HUES6 (cell line): ENCODE measurements at regions not wholly inside any gene's neighbourhood (a gene's known extent, or its start where the extent isn't known, plus 50 kb on each side); places are given as distances from the start of the nearest gene placed in this dataset.
A peak's percentile ranks its signal among the peaks of the same experiment; 100 is the strongest.

Source experiments
- H3K27ac ChIP-seq: 2 replicates; pipeline ENCODE4 v1.7.0; 2013; ENCODE audit warnings: low read depth, mild to moderate bottlenecking, low read length, inconsistent platforms
- H3K27me3 ChIP-seq: 2 replicates; pipeline ENCODE4 v1.6.1; 2013; ENCODE audit warnings: low read length; ENCODE audit not compliant: control insufficient read depth, insufficient read depth
- H3K36me3 ChIP-seq: 2 replicates; pipeline ENCODE4 v1.6.1; 2013; ENCODE audit warnings: low read length; ENCODE audit not compliant: control insufficient read depth, insufficient read depth
- H3K4me1 ChIP-seq: 2 replicates; pipeline ENCODE4 v1.6.1; 2013; ENCODE audit warnings: low read length; ENCODE audit not compliant: control insufficient read depth, insufficient read depth
- H3K4me3 ChIP-seq: 2 replicates; pipeline ENCODE4 v1.5.1; 2013; ENCODE audit warnings: low read depth, low read length
- H3K9ac ChIP-seq: one replicate; pipeline ENCODE4 v1.6.1; 2013; ENCODE audit warnings: mild to moderate bottlenecking, low read length
- H3K9me3 ChIP-seq: 2 replicates; pipeline ENCODE4 v1.6.1; 2013; ENCODE audit warnings: low read depth, low read length; ENCODE audit not compliant: control insufficient read depth, insufficient read depth

DNA sequence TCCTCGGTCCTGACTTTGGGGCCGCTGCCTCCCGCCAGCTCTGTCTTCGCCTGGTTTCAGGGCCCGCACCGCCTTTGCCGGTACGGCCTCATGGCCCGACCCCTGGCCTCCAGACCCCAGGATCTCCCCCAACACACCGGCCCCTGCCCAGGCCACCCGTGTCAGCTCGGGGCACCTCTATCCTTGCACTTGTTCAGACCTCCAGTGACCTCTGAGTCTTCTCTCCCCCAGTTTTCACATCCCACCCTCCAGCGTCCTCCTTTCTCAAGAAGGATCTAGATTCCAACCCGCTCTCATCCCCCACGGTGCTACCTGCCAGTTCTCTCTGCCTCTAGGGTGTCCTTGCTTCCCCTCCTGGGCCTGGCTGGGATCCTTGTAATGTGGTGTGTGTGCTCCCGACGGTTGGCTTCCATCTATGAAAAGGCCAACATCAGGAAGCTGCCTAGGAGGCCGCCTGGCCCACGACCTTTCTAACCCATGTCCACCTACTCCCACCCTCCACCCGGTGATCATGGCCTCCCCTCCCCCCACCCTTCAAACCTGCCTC is 61.1 kb downstream of the SPATA31C2 start:
- Histone ChIP-seq H3K4me3 (peak overlapping the region; percentile 78), H3K9ac (peak overlapping the region; percentile 57), H3K27ac (no peak overlapping the region)

DNA sequence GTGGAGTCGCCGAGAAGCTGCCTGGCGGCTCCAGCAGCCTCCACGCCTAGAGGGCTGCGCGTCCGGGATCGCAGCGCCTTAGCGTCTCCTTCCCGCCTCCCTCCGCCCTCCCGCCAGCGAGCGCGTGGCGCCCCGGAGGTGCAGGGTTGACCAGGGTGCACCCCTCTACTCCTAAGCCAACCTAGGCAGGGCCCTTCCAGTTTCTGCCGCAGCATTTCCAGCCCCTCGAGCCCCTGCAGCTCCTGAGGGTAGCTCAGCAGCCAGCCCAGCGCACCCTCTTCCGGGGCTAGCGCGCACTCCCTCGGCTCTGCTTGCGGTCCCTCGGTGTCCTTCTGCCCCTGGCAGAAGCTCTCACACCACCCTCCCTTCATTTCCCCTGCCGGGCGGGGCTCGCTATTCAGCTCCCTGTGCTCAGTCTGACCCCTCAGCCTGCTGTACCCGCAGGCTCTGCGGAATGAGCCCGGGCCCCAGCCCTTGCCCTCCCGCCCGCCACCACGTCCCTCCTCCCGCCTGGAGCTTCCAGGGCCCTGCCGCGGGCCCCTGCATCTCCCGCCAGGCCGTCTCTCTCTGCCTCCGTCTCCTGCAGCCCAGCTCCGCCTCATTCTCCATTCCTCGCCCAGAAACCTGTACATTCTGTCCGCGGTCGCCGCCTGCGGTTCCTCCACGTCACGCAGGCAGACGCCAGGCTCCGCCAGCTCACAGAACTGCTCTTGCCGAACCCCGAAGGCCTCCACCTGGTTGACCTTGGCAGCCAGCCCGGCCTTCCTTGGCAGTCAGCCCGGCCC is 61.8 kb downstream of the SPATA31C2 start:
- no peak overlapping the region for H3K27ac ChIP-seq

More for the DNA sequence above, 61.1 kb downstream of the SPATA31C2 start:
- Histone ChIP-seq H3K36me3 (no peaks in the 10 kb centered on the region), H3K4me1 (peaks cover 14% of the 10 kb centered on the region; the same call in 1 of the 2 replicates), H3K27me3 (peaks cover 31% of the 10 kb centered on the region), H3K9me3 (no peaks in the 10 kb centered on the region)

DNA sequence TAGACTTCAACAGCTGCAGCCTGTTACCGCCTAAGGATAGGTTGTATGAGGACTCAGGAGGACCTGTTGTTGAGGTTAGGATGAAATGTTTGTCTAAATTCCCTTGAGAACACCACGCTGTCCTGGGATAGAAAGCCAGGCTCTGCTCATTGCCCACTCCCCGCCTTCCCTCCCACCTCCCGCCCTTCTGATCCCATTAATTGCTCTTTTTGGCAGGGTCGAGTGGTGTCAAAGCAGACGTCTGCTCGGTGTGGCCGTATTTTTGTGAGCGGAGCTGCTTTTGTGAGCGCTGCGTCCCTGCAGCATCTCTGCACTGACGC is 62.3 kb downstream of the SPATA31C2 start:
- Histone ChIP-seq H3K4me1 (peaks cover 14% of the 10 kb centered on the region; the same call in 1 of the 2 replicates), H3K9ac (peak overlapping the region; percentile 49), H3K9me3 (no peaks in the 10 kb centered on the region), H3K27me3 (peaks cover 31% of the 10 kb centered on the region), H3K27ac (no peak overlapping the region), H3K36me3 (no peaks in the 10 kb centered on the region), H3K4me3 (peak overlapping the region; percentile 78)

More for the DNA sequence above, 61.8 kb downstream of the SPATA31C2 start:
- Histone ChIP-seq H3K36me3 (no peaks in the 10 kb centered on the region), H3K9ac (peak overlapping the region; percentile 57), H3K9me3 (no peaks in the 10 kb centered on the region), H3K4me3 (peak overlapping the region; percentile 78), H3K4me1 (peaks cover 14% of the 10 kb centered on the region; the same call in 1 of the 2 replicates), H3K27me3 (peaks cover 31% of the 10 kb centered on the region)

DNA sequence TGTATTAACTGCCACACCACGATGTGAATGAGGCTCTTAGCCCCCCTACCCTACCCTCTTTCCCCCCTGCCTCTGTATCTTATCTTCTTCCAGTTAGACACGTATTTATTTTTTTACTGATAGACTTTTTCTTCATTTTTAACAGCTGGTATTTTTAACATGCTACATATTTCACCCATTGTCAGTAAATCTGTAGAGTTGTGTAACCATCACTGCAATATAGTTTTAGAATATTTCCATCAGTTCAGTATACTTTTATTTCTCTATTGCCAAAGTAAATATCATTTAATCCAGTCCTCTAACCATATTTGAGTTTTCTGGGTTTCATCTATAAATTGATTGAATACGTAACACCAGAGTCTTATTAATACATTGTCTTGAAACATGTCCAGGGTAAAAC is 62.8 kb downstream of the SPATA31C2 start:
- Histone ChIP-seq H3K27me3 (peaks cover 31% of the 10 kb centered on the region), H3K4me1 (peaks cover 14% of the 10 kb centered on the region), H3K27ac (no peak overlapping the region), H3K4me3 (peak overlapping the region; percentile 78; the same call in 1 of the 2 replicates), H3K9ac (no peak overlapping the region), H3K9me3 (no peaks in the 10 kb centered on the region), H3K36me3 (no peaks in the 10 kb centered on the region)

DNA sequence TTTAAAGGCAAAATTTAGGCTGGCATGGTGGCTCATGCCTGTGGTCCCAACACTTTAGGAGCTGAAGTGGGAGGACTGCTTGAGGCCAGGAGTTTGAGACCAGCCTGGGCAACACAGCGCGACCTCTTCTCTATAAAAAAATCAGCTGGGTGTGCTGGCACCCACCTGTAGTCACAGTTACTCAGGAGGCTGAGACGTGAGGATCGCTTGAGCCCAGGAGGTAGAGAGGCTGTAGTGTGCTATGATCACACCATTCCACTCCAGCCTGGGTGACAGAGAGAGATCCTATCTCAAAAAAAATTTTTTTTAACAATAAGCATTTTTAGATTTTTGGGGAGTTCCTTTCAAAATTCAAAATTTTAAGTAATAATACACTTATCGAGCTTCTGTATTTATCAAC is 63.3 kb downstream of the SPATA31C2 start:
- peaks cover 31% of the 10 kb centered on the region for H3K27me3 ChIP-seq
- H3K4me1 ChIP-seq: peaks cover 19% of the 10 kb centered on the region
- H3K9me3 ChIP-seq: no peaks in the 10 kb centered on the region
- no peak overlapping the region for H3K9ac ChIP-seq
- no peak overlapping the region for H3K4me3 ChIP-seq
- no peak overlapping the region for H3K27ac ChIP-seq
- H3K36me3 ChIP-seq: no peaks in the 10 kb centered on the region

DNA sequence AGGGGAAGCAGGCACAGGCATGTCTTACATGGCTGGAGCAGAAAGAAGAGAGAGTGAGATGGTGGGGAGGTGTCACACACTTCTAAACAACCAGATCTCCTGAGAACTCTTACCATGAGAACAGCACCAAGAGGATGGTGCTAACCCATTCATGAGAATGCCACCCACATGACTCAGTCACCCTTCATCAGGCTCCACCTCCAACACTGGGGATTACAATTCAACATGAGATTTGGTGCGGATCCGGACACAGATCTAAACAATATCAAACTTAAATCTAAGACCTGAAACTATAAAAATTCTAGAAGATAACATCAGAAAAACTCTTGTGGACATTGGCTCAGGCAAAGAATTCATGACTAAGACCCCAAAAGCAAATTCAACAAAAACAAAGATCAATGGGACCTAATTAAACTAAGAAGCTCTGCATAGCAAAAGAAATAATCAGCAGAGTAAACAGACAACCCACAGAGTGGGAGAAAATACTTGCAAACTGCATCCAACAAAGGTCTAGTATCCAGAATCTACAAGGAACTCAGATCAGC is 65.4 kb downstream of the SPATA31C2 start:
- Histone ChIP-seq H3K9ac (no peak overlapping the region), H3K9me3 (no peaks in the 10 kb centered on the region), H3K27me3 (peaks cover 28% of the 10 kb centered on the region), H3K4me1 (peaks cover 28% of the 10 kb centered on the region), H3K36me3 (no peaks in the 10 kb centered on the region), H3K27ac (no peak overlapping the region), H3K4me3 (no peak overlapping the region)

DNA sequence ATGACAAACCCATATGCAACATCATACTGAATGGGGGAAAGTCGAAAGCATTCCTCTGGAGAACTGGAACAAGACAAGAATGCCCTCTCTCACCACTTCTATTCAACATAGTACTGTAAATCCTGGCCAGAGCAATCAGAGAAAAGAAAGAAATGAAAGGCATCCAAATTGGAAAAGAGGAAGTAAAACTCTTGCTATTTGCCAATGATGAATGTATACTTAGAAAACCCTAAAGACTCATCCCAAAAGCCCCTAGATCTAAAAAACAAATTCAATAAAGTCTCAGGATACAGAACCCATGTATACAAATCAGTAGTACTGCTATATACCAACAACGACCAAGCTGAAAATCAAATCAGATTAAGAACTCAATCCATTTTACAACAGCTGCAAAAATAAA is 66.9 kb downstream of the SPATA31C2 start:
- Histone ChIP-seq H3K27ac (no peak overlapping the region), H3K4me1 (peaks cover 17% of the 10 kb centered on the region), H3K36me3 (no peaks in the 10 kb centered on the region), H3K4me3 (no peak overlapping the region), H3K27me3 (peaks cover 18% of the 10 kb centered on the region), H3K9ac (no peak overlapping the region), H3K9me3 (no peaks in the 10 kb centered on the region)

DNA sequence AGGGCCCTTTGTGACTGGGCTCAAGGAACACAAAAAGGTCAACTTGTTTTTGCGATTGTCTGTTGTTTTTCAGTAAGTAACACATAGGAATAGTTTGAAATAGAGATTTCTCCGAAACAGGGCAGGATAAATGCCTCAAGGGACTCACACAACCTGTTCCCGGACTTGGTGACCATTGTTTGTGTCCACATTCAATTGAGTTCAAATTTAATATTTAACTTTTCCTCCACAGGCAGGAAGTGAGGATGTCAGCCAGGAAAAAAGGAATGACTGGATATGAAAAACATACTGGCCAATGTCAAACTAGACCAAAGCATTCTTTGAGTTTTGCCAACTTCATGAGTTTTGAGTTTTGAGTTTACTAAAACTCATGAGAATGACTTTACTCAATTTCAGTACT is 72.7 kb downstream of the SPATA31C2 start:
- H3K36me3 ChIP-seq: no peaks in the 10 kb centered on the region
- peaks cover 2% of the 10 kb centered on the region; the same call in 1 of the 2 replicates for H3K9me3 ChIP-seq
- no peaks in the 10 kb centered on the region for H3K27me3 ChIP-seq
- H3K4me3 ChIP-seq: no peak overlapping the region
- H3K4me1 ChIP-seq: peaks cover 14% of the 10 kb centered on the region; the same call in 1 of the 2 replicates
- no peak overlapping the region for H3K27ac ChIP-seq
- H3K9ac ChIP-seq: no peak overlapping the region

DNA sequence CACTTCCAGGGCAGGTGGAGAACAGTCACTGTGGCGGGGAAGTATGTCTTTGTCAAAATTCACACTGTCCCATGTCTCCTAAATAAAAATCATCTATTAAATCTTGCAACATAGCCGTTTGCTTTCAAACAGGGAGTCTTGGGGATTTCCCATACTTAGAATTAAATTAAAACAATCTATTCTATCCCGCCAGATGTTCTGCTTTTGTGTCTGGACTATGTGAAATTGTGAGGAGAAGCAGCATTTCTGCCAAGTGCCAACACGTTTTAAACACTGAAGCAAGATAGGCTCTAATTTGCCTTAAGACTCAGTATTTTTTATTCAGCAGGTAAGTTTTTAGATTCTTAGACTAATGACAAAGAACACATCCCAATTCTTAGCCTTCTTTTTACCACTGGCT is 73.7 kb downstream of the SPATA31C2 start:
- H3K36me3 ChIP-seq: no peaks in the 10 kb centered on the region
- H3K9me3 ChIP-seq: peaks cover 2% of the 10 kb centered on the region; the same call in 1 of the 2 replicates
- no peaks in the 10 kb centered on the region for H3K27me3 ChIP-seq
- H3K27ac ChIP-seq: no peak overlapping the region
- H3K9ac ChIP-seq: no peak overlapping the region
- peaks cover 5% of the 10 kb centered on the region; the same call in 1 of the 2 replicates for H3K4me1 ChIP-seq
- no peak overlapping the region for H3K4me3 ChIP-seq

DNA sequence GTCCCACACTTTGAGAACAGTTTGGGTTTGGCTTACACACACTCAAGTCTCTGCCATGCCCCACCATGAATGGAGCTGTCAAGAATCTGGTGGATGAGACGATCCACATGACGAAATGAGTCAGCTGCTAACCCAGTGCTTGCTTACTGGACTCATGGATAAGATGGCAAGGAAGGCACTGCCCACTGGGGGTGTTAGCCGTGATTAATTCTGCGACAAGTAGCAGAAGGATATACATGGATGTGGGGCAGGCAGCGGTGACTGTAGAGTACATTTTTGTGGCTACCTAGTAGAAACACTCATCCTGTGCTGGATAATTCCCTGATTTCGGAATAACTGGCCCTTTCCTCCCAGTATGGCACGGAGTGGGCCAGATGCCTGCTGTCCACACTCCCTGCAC is 77.5 kb downstream of the SPATA31C2 start:
- Histone ChIP-seq H3K9ac (no peak overlapping the region), H3K4me3 (no peak overlapping the region), H3K27me3 (no peaks in the 10 kb centered on the region), H3K4me1 (no peaks in the 10 kb centered on the region), H3K27ac (no peak overlapping the region), H3K9me3 (peaks cover 2% of the 10 kb centered on the region; the same call in 1 of the 2 replicates), H3K36me3 (no peaks in the 10 kb centered on the region)

DNA sequence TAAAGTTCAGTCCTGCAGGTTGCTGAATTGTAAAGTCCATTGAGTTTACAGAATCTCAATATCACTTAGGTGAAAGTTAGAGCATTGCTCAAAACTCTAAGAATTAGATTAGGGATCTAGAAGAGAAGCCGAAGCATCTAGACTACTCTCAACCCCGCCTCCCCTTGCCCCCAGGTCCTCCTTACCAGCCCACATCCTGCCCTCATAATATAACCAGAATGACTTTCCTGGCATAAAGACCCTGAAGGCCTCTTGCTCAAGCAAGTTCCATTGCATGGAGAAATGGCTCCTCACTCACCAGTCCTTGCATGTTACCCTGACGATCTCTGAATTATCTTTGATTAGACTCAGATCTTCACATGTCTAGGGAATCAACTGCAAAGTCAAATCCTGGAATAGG is 78.8 kb downstream of the SPATA31C2 start:
- Histone ChIP-seq H3K27ac (no peak overlapping the region), H3K9ac (no peak overlapping the region), H3K27me3 (no peaks in the 10 kb centered on the region), H3K4me1 (no peaks in the 10 kb centered on the region), H3K9me3 (peaks cover 2% of the 10 kb centered on the region; the same call in 1 of the 2 replicates), H3K4me3 (no peak overlapping the region), H3K36me3 (no peaks in the 10 kb centered on the region)
